H54 (cell line): ENCODE measurements at regions not wholly inside any gene's neighbourhood (a gene's known extent, or its start where the extent isn't known, plus 50 kb on each side); places are given as distances from the start of the nearest gene placed in this dataset.

Source experiments
- DNase-seq: peaks from one replicate; pipeline ENCODE4 v3.0.0; 2011; ENCODE audit warnings: low spot score, mixed read lengths; ENCODE audit not compliant: insufficient read length
- FAIRE-seq: peaks from 3 replicates; lab custom pipeline; 2011; peaks lifted over from hg19 to GRCh38; lab: Jason Lieb, UNC
- POLR2A ChIP-seq: IDR thresholded peaks from 2 replicates; pipeline ENCODE4 v1.6.1; 2011; ENCODE audit warnings: low read depth, mild to moderate bottlenecking, low read length

- FAIRE-seq (no peak), DNase-seq (no peak)
- TF ChIP-seq POLR2A: no peak
Observed at GRCh38 chr3:18680758-18681157, 255.6 kb upstream of the SATB1 start.

GRCh38 chr3:18679238-18679637, 254.1 kb upstream of the SATB1 start:
- no peak for TF ChIP-seq POLR2A
- FAIRE-seq: no peak
- no peak for DNase-seq

- DNase-seq (no peak), FAIRE-seq (no peak)
- no peak for TF ChIP-seq POLR2A
Observed at GRCh38 chr3:18675197-18675596, 250.1 kb upstream of the SATB1 start.

- FAIRE-seq (no peak), DNase-seq (no peak)
- TF ChIP-seq POLR2A: no peak
Observed at GRCh38 chr3:18672561-18672960, 247.4 kb upstream of the SATB1 start.

- no peak for FAIRE-seq
- TF ChIP-seq POLR2A: no peak
- no peak for DNase-seq
Observed at GRCh38 chr3:18670759-18671158, 245.6 kb upstream of the SATB1 start.

GRCh38 chr3:18669374-18669773, 244.2 kb upstream of the SATB1 start:
- no peak for TF ChIP-seq POLR2A
- FAIRE-seq: no peak
- DNase-seq: no peak

- TF ChIP-seq POLR2A: no peak
- no peak for FAIRE-seq
- no peak for DNase-seq
Observed at GRCh38 chr3:18667552-18667951, 242.4 kb upstream of the SATB1 start.

GRCh38 chr3:18666655-18667054, 241.5 kb upstream of the SATB1 start:
- DNase-seq (no peak), FAIRE-seq (no peak)
- TF ChIP-seq POLR2A: no peak

- TF ChIP-seq POLR2A: no peak
- no peak for DNase-seq
- no peak for FAIRE-seq
Observed at GRCh38 chr3:18660059-18660458, 234.9 kb upstream of the SATB1 start.

GRCh38 chr3:18657858-18658820, 233.0 kb upstream of the SATB1 start:
- DNase-seq: no peak
- TF ChIP-seq POLR2A: no peak
- no peak for FAIRE-seq

GRCh38 chr3:18656866-18657265, 231.7 kb upstream of the SATB1 start:
- no peak for FAIRE-seq
- no peak for DNase-seq
- no peak for TF ChIP-seq POLR2A

GRCh38 chr3:18656410-18656809, 231.3 kb upstream of the SATB1 start:
- FAIRE-seq (no peak), DNase-seq (no peak)
- no peak for TF ChIP-seq POLR2A

- TF ChIP-seq POLR2A: no peak
- FAIRE-seq (no peak), DNase-seq (no peak)
Observed at GRCh38 chr3:18655827-18656226, 230.7 kb upstream of the SATB1 start.

GRCh38 chr3:18652781-18653180, 227.6 kb upstream of the SATB1 start:
- FAIRE-seq (no peak), DNase-seq (no peak)
- no peak for TF ChIP-seq POLR2A

GRCh38 chr3:18650731-18651130, 225.6 kb upstream of the SATB1 start:
- FAIRE-seq (no peak), DNase-seq (no peak)
- TF ChIP-seq POLR2A: no peak
